ENCODE measurements at regions not wholly inside any gene's neighbourhood (a gene's known extent, or its start where the extent isn't known, plus 50 kb on each side); places are given as distances from the start of the nearest gene placed in this dataset.

- TF ChIP-seq CTCF (IDR thresholded peaks at IDR 0.05): no peak
- peak in 1 of 3 donors; percentile 52 for TF ChIP-seq POLR2AphosphoS5 (IDR thresholded peaks at IDR 0.05)
These were observed 415.8 kb upstream of the PIK3R1 start for GRCh38 chr5:67799732-67800234.
